HG03571 (cell line): ENCODE measurements at regions not wholly inside any gene's neighbourhood (a gene's known extent, or its start where the extent isn't known, plus 50 kb on each side); places are given as distances from the start of the nearest gene placed in this dataset.

Experiments
- ATAC-seq: cut with Tn5 transposase; IDR thresholded peaks from one replicate; pipeline ENCODE4 v1.9.1; 2021; ENCODE audit not compliant: unreplicated experiment

GRCh38 chr11:71311928-71312510 is 59.6 kb upstream of the SHANK2 start:
- no peak for ATAC-seq

GRCh38 chr11:71311176-71311925 is 59.0 kb upstream of the SHANK2 start:
- no peak for ATAC-seq

GRCh38 chr11:71310184-71310583 is 57.8 kb upstream of the SHANK2 start:
- no peak for ATAC-seq

- ATAC-seq: no peak
These were observed 57.2 kb upstream of the SHANK2 start for GRCh38 chr11:71309611-71310010.

GRCh38 chr11:71309181-71309580 is 56.8 kb upstream of the SHANK2 start:
- no peak for ATAC-seq

GRCh38 chr11:71307811-71308645 is 55.7 kb upstream of the SHANK2 start:
- ATAC-seq: no peak

GRCh38 chr11:71305451-71306125 is 53.2 kb upstream of the SHANK2 start:
- no peak for ATAC-seq

- ATAC-seq: no peak
These were observed 52.7 kb upstream of the SHANK2 start for GRCh38 chr11:71305041-71305440.

GRCh38 chr11:71304491-71304890 is 52.1 kb upstream of the SHANK2 start:
- ATAC-seq: no peak

GRCh38 chr11:71304045-71304444 is 51.7 kb upstream of the SHANK2 start:
- no peak for ATAC-seq

GRCh38 chr11:71302911-71303310 is 50.5 kb upstream of the SHANK2 start:
- ATAC-seq: no peak

- ATAC-seq: no peak
These were observed 50.1 kb upstream of the SHANK2 start for GRCh38 chr11:71302534-71302909.
